PC-3 (cell line): ENCODE measurements at regions not wholly inside any gene's neighbourhood (a gene's known extent, or its start where the extent isn't known, plus 50 kb on each side); places are given as distances from the start of the nearest gene placed in this dataset.

Experiments
- ATAC-seq: fragments of 200-7000 bp; cut with Tn5 transposase; 2 replicates; pipeline ENCODE4 v1.9.1; 2020; ENCODE audit warnings: mild to moderate bottlenecking, moderate library complexity
- BruUV-seq: library from RNA; stranded (reverse); fragments of 400-500 nt; replicated peaks from 2 replicates; lab custom pipeline; 2021; lab: Mats Ljungman, UMichigan
- CTCF ChIA-PET: fragments of 300-600 bp; sonication (Branson Sonifier 250); formaldehyde crosslinking; loops from one replicate; lab custom pipeline; 2022; ENCODE audit warnings: antibody characterized with exemption; lab: Charles Lee
- POLR2A ChIA-PET: fragments of 300-600 bp; sonication (Branson Sonifier 250); formaldehyde crosslinking; loops from one replicate; lab custom pipeline; 2022; ENCODE audit warnings: antibody characterized with exemption; ENCODE audit not compliant: unreplicated experiment; lab: Charles Lee
- DNase-seq: peaks from one replicate; pipeline ENCODE4 v3.0.0-alpha.2; 2015
- H2AFZ ChIP-seq: fragments of 300-600 bp; sonication (generic); 2 replicates; pipeline ENCODE4 v1.6.0; 2016; ENCODE audit warnings: antibody characterized with exemption, low read length
- H3F3A ChIP-seq: fragments of 300-600 bp; sonication (generic); one replicate; pipeline ENCODE4 v1.6.0; 2017; ENCODE audit warnings: antibody characterized with exemption, low read length, control low read depth, mild to moderate bottlenecking; ENCODE audit not compliant: unreplicated experiment
- H3K27ac ChIP-seq: fragments of 300-600 bp; sonication (generic); 2 replicates; pipeline ENCODE4 v1.5.1; 2016; ENCODE audit warnings: mild to moderate bottlenecking, low read length
- H3K27me3 ChIP-seq: fragments of 300-600 bp; sonication (generic); 2 replicates; pipeline ENCODE4 v1.6.1; 2016; ENCODE audit warnings: low read length, mixed read lengths
- H3K36me3 ChIP-seq: fragments of 300-600 bp; sonication (generic); 2 replicates; pipeline ENCODE4 v1.6.1; 2016; ENCODE audit warnings: low read depth, mixed run types, low read length, mixed read lengths
- H3K4me1 ChIP-seq: fragments of 300-600 bp; sonication (generic); 2 replicates; pipeline ENCODE4 v1.5.1; 2016; ENCODE audit warnings: low read length; ENCODE audit not compliant: insufficient read depth
- H3K4me2 ChIP-seq: fragments of 300-600 bp; sonication (generic); 2 replicates; pipeline ENCODE4 v1.6.0; 2016; ENCODE audit warnings: low read length
- H3K4me3 ChIP-seq: fragments of 300-600 bp; sonication (generic); 2 replicates; pipeline ENCODE4 v1.5.1; 2016; ENCODE audit warnings: mild to moderate bottlenecking, low read length, mixed read lengths
- H3K79me2 ChIP-seq: fragments of 300-600 bp; sonication (generic); 2 replicates; pipeline ENCODE4 v1.6.1; 2017; ENCODE audit warnings: low read length, mixed read lengths
- H3K9ac ChIP-seq: fragments of 300-600 bp; sonication (generic); 2 replicates; pipeline ENCODE4 v1.6.0; 2016; ENCODE audit warnings: mild to moderate bottlenecking, low read length
- H3K9me2 ChIP-seq: fragments of 300-600 bp; sonication (generic); replicated peaks from 2 replicates; pipeline ENCODE4 v1.6.1; 2016; ENCODE audit warnings: mixed run types, low read length, mixed read lengths
- H3K9me3 ChIP-seq: fragments of 300-600 bp; sonication (generic); 2 replicates; pipeline ENCODE4 v1.6.1; 2016; ENCODE audit warnings: low read length, mixed read lengths
- H4K20me1 ChIP-seq: fragments of 300-600 bp; sonication (generic); 2 replicates; pipeline ENCODE4 v1.6.1; 2016; ENCODE audit warnings: low read length, mixed read lengths
- CTCF ChIP-seq: fragments of 300-600 bp; sonication (generic); conservative IDR thresholded peaks from 2 replicates; pipeline ENCODE4 v1.5.1; 2017; ENCODE audit warnings: antibody characterized with exemption, low read depth, mild to moderate bottlenecking, low read length
- EZH2 ChIP-seq: fragments of 300-600 bp; sonication (generic); IDR thresholded peaks from one replicate; pipeline ENCODE4 v1.6.1; 2017; ENCODE audit warnings: antibody characterized with exemption, mild to moderate bottlenecking, low read length; ENCODE audit not compliant: unreplicated experiment
- EZH2phosphoT487 ChIP-seq: fragments of 300-600 bp; sonication (generic); IDR thresholded peaks from 2 replicates; pipeline ENCODE4 v1.6.1; 2018; ENCODE audit warnings: mild to moderate bottlenecking, antibody characterized with exemption, low read length, borderline replicate concordance
- intact Hi-C: fragments of 100-400 bp; cut with micrococcal nuclease; formaldehyde crosslinking; loops from 2 replicates; pipeline ENCODE4 v1.9.0; 2023

- intact Hi-C loops = no loop called here
- no peaks in the 10 kb centered on the region for H3K9me3 ChIP-seq
- no peak for TF ChIP-seq CTCF
- TF ChIP-seq EZH2 = no peak
- no peak for TF ChIP-seq EZH2phosphoT487
- H3K36me3 ChIP-seq = no peaks in the 10 kb centered on the region
- H3K27ac ChIP-seq = no peak overlapping the region
- ChIA-PET CTCF (no interaction called here), POLR2A (no interaction called here)
- BruUV-seq = no TSS peak
- H3K27me3 ChIP-seq = no peaks in the 10 kb centered on the region
- H3K9me2 ChIP-seq = no peaks in the 10 kb centered on the region
- no peak overlapping the region for H3K4me3 ChIP-seq
- no peaks in the 10 kb centered on the region for H3K4me1 ChIP-seq
- DNase-seq (no peak), ATAC-seq (no peak)
- H3K79me2 ChIP-seq = no peaks in the 10 kb centered on the region
- H2AFZ ChIP-seq = no peak overlapping the region
- no peaks in the 10 kb centered on the region for H3F3A ChIP-seq
- no peaks in the 10 kb centered on the region for H4K20me1 ChIP-seq
- no peak overlapping the region for H3K9ac ChIP-seq
- no peak overlapping the region for H3K4me2 ChIP-seq
Observed at GRCh38 chr10:85177767-85178166, 849.4 kb downstream of the CCSER2 start.

- no peaks in the 10 kb centered on the region for H4K20me1 ChIP-seq
- no peaks in the 10 kb centered on the region for H3F3A ChIP-seq
- H3K27ac ChIP-seq = no peak overlapping the region
- intact Hi-C loops = no loop called here
- DNase-seq = no peak
- H3K9ac ChIP-seq = no peak overlapping the region
- no peaks in the 10 kb centered on the region for H3K9me3 ChIP-seq
- H3K4me3 ChIP-seq = no peak overlapping the region
- no peak for ATAC-seq
- H3K9me2 ChIP-seq = no peaks in the 10 kb centered on the region
- H3K4me2 ChIP-seq = no peak overlapping the region
- no peaks in the 10 kb centered on the region for H3K36me3 ChIP-seq
- no peaks in the 10 kb centered on the region for H3K79me2 ChIP-seq
- POLR2A ChIA-PET = no interaction called here
- BruUV-seq = no TSS peak
- H2AFZ ChIP-seq = no peak overlapping the region
- no peaks in the 10 kb centered on the region for H3K27me3 ChIP-seq
- TF ChIP-seq EZH2 (no peak), CTCF (no peak), EZH2phosphoT487 (no peak)
- CTCF ChIA-PET = no interaction called here
- no peaks in the 10 kb centered on the region for H3K4me1 ChIP-seq
Observed at GRCh38 chr10:85187047-85187446, 858.7 kb downstream of the CCSER2 start.

- BruUV-seq = no TSS peak
- Histone ChIP-seq H3K4me3 (no peak overlapping the region), H3F3A (no peaks in the 10 kb centered on the region), H3K27ac (no peak overlapping the region), H4K20me1 (no peaks in the 10 kb centered on the region), H3K9me3 (no peaks in the 10 kb centered on the region), H3K9me2 (no peaks in the 10 kb centered on the region), H3K27me3 (no peaks in the 10 kb centered on the region), H3K79me2 (no peaks in the 10 kb centered on the region), H3K4me2 (no peak overlapping the region), H2AFZ (no peak overlapping the region), H3K4me1 (no peaks in the 10 kb centered on the region), H3K36me3 (no peaks in the 10 kb centered on the region), H3K9ac (no peak overlapping the region)
- intact Hi-C loops = no loop called here
- TF ChIP-seq EZH2 (no peak), CTCF (no peak), EZH2phosphoT487 (no peak)
- POLR2A ChIA-PET = no interaction called here
- no peak for ATAC-seq
- no peak for DNase-seq
- CTCF ChIA-PET = no interaction called here
Observed at GRCh38 chr10:85188770-85189484, 860.5 kb downstream of the CCSER2 start.
